ENCODE measurements at regions not wholly inside any gene's neighbourhood (a gene's known extent, or its start where the extent isn't known, plus 50 kb on each side); places are given as distances from the start of the nearest gene placed in this dataset.

DNA sequence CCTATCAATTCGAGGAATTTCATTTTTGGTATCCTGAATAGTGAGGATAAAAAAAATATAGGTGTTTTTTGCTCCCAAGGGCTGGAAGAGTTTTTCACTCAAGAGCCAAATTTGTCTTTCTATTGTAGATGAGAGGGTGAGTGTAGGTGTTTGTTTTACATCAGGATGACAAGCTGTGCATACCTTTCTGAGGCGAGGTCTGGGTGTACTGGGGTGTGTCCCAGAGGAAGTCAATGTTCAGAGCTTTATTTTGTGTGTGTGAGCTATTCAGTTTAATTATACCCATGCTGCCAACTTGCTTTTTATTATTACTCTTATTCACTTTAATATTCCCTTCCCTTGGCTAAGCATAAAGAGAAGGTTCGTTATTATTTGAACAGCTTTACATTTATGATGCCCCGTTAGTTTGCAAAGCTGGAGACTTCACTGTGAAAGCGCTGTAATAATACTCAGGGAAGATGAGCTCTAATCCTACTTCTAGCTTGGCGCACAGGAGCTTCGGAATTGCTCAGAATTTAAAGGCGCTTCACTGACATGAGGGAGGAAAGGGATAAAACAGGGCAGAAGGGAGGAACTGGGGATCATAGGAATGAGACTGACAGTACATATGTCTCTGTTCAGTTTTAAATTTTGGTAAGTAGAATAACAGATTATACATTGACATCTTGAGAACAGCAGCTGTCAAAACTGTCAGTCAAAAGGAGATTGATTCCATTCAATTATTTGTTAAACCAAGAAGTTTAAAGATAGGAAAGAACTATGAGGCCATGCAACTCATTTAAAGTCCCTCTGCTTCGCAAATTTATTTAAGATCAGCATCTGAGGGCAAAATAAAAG is 117.7 kb upstream of the TP63 start:
- TF ChIP-seq, protein P1, sequence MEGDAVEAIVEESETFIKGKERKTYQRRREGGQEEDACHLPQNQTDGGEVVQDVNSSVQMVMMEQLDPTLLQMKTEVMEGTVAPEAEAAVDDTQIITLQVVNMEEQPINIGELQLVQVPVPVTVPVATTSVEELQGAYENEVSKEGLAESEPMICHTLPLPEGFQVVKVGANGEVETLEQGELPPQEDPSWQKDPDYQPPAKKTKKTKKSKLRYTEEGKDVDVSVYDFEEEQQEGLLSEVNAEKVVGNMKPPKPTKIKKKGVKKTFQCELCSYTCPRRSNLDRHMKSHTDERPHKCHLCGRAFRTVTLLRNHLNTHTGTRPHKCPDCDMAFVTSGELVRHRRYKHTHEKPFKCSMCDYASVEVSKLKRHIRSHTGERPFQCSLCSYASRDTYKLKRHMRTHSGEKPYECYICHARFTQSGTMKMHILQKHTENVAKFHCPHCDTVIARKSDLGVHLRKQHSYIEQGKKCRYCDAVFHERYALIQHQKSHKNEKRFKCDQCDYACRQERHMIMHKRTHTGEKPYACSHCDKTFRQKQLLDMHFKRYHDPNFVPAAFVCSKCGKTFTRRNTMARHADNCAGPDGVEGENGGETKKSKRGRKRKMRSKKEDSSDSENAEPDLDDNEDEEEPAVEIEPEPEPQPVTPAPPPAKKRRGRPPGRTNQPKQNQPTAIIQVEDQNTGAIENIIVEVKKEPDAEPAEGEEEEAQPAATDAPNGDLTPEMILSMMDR (IDR thresholded peaks at IDR 0.05) = no peak
- TF ChIP-seq TCF7L2 (IDR thresholded peaks at IDR 0.05; ENCODE audit: low read depth, low read length) (no peak), POLR2AphosphoS5 (IDR thresholded peaks at IDR 0.05; ENCODE audit: low read depth, low read length) (no peak)
- TF ChIP-seq, protein P2, sequence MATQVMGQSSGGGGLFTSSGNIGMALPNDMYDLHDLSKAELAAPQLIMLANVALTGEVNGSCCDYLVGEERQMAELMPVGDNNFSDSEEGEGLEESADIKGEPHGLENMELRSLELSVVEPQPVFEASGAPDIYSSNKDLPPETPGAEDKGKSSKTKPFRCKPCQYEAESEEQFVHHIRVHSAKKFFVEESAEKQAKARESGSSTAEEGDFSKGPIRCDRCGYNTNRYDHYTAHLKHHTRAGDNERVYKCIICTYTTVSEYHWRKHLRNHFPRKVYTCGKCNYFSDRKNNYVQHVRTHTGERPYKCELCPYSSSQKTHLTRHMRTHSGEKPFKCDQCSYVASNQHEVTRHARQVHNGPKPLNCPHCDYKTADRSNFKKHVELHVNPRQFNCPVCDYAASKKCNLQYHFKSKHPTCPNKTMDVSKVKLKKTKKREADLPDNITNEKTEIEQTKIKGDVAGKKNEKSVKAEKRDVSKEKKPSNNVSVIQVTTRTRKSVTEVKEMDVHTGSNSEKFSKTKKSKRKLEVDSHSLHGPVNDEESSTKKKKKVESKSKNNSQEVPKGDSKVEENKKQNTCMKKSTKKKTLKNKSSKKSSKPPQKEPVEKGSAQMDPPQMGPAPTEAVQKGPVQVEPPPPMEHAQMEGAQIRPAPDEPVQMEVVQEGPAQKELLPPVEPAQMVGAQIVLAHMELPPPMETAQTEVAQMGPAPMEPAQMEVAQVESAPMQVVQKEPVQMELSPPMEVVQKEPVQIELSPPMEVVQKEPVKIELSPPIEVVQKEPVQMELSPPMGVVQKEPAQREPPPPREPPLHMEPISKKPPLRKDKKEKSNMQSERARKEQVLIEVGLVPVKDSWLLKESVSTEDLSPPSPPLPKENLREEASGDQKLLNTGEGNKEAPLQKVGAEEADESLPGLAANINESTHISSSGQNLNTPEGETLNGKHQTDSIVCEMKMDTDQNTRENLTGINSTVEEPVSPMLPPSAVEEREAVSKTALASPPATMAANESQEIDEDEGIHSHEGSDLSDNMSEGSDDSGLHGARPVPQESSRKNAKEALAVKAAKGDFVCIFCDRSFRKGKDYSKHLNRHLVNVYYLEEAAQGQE (IDR thresholded peaks at IDR 0.05; ENCODE audit: insufficient read depth in 1 of 2, low read depth in 2 of 2, low read length in 1 of 2) = no peak
